PC-9 (cell line): ENCODE measurements at regions not wholly inside any gene's neighbourhood (a gene's known extent, or its start where the extent isn't known, plus 50 kb on each side); places are given as distances from the start of the nearest gene placed in this dataset.

Experiments
- EZH2 ChIP-seq: fragments of 200-600 bp; sonication (generic); IDR thresholded peaks from 2 replicates; pipeline ENCODE4 v1.8.0; 2017; ENCODE audit warnings: antibody characterized with exemption, low read depth
- TF ChIP-seq, protein P1 (sequence below): fragments of 200-600 bp; sonication (generic); conservative IDR thresholded peaks from 2 replicates; pipeline ENCODE4 v1.6.1; 2017; ENCODE audit warnings: mixed run types, antibody characterized with exemption, mild to moderate bottlenecking, moderate library complexity

DNA sequence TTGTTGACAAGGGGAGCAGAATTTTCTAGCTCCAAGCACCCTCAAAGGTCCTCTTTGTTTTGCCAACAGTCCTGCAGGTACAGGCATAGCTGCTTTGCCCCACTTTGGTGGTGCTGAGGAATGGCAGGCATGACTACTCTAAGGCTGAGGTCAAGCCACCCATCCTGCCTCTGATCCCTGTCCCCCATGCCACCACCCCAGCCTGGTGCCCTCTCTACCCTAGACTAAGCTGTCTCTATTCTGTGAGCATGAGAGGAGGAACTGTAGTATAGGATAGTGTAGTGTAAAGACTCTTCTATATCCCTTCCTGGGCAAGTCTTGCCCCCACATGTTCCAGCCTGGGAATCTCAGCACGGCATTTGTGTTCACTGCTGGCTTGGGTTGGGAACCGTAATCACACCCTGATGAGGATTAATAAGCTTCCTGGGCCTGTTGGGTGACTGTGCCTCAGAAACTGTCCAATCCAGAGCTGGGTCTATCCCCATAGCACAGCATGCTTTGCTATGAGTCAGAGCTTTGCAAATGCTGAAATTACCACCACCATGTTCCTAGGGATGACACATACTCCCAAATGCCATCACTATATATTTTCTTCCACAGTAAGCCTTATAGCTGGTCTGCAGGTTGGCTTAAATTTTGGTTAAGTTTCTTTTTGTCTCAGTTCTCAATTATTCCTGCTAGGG lies 105.7 kb upstream of the PPP2R5A start:
- TF ChIP-seq, protein P1, sequence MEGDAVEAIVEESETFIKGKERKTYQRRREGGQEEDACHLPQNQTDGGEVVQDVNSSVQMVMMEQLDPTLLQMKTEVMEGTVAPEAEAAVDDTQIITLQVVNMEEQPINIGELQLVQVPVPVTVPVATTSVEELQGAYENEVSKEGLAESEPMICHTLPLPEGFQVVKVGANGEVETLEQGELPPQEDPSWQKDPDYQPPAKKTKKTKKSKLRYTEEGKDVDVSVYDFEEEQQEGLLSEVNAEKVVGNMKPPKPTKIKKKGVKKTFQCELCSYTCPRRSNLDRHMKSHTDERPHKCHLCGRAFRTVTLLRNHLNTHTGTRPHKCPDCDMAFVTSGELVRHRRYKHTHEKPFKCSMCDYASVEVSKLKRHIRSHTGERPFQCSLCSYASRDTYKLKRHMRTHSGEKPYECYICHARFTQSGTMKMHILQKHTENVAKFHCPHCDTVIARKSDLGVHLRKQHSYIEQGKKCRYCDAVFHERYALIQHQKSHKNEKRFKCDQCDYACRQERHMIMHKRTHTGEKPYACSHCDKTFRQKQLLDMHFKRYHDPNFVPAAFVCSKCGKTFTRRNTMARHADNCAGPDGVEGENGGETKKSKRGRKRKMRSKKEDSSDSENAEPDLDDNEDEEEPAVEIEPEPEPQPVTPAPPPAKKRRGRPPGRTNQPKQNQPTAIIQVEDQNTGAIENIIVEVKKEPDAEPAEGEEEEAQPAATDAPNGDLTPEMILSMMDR: no peak
- no peak for TF ChIP-seq EZH2
